Glomerular endothelial cell (primary cell): ENCODE measurements at regions not wholly inside any gene's neighbourhood (a gene's known extent, or its start where the extent isn't known, plus 50 kb on each side); places are given as distances from the start of the nearest gene placed in this dataset.

Experiments used
- DNase-seq: peaks from one replicate; pipeline ENCODE4 v3.0.0-alpha.2; 2011; ENCODE audit warnings: low read depth, low spot score; ENCODE audit errors: extremely low read depth

DNA sequence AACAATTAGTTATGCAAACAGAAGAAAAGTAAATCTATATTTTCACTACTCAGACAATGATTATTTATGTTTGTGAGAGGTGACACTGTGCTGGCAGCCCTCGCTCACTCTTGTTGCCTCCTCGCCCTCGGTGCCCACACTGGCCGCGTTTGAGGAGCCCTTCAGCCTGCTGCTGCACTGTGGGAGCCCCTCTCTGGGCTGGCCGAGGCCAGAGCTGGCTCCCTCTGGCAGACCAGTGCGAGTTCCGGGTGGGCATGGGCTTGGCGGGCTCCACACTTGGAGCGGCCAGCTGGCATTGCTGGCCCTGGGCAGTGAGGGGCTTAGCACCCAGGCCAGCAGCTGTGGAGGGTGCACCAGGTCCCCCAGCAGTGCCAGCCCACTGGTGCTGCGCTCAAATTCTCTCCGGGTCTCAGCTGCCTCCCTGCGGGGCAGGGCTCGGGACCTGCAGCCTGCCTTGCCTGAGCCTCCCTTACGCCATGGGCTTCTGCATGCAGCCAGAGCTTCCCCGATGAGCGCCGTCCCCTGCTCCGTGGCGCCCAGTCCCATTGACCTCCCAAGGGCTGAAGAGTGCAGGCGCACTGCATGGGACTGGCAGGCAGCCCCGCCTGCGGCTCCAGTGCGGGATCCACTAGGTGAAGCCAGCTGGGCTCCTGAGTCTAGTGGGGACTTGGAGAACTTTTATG is 902.6 kb downstream of the PDHA2 start:
- no peak for DNase-seq

DNA sequence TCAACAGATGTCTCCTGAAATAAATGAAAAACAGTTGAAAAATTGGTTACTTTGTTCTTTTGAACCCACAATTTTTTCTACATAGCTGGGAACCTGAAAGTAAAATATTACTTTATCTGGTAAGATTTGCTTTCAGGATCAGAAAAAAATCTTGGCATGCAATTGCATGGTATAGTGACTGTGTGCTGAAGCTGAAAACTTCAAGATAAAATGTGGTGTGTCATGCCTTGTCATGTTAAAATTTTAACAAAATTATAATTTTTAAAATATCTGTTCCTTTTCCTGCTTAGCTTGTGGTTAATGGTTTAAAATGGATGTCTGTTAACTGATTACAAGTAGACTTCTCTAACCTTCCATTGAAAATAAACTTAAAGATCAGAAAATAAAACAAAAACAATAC is 904.8 kb downstream of the PDHA2 start:
- no peak for DNase-seq

GRCh38 chr4:96753216-96753615 is 913.3 kb downstream of the PDHA2 start:
- no peak for DNase-seq

- no peak for DNase-seq
Observed at GRCh38 chr4:96755569-96756484, 915.9 kb downstream of the PDHA2 start.

- no peak for DNase-seq
Observed at GRCh38 chr4:96756584-96756983, 916.7 kb downstream of the PDHA2 start.

DNA sequence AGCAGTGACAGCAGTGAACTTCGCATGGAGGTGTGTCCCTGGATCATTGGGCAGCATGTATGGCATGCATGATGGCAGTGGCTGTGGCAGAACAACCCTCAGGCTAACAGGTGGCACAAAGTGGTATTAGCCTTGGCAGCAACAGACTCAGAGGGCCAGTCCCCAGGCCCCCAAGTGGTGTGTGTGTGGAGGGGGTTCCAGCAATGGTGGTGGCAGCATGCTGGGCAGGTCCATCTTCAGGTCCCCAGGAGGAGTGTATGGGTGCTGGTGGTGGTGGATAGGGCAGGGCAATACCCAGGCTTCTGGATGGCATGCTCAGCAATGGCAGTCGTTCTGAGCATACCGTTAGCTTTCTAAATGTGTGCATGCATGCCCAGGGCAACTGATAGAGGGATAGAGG is 923.7 kb downstream of the PDHA2 start:
- DNase-seq = no peak

DNA sequence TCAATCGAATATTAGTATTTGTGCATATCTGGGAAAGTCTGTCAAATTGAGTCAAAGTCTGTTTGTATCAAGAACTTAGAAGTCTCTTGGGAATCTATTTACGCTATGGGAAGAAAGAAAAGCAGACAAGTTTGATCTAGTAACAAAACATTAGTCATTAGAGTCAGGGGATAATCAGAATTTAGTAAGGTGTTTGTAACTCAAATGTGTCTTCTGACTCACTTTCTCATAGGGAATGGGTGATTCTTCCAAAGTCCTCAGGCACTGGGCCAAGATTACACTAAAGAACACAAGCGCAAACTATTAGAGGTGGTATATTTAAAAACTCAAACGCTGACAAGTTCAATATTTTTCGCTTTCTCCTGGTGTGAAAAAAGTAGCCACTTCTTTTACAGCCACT is 926.5 kb downstream of the PDHA2 start:
- no peak for DNase-seq

GRCh38 chr4:96767815-96768480 is 928.1 kb downstream of the PDHA2 start:
- no peak for DNase-seq

DNA sequence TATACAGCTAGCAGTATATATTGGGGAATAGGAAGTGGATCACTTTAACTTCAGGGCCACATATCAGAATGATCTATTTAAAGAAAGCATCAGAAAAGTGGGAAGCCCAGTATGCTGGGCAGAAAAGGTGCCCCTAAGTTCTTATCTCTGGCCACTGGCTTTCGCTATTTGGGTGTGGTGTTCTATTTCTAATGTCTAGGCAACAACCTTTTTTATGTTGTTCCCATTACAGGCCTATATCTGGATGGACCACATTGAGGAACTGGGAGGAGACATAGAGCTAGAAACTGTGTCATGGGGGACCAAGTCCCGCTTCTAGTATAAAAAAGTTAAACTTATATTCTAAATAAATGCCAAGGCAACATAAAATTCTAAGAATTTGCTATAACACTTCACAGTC is 935.6 kb downstream of the PDHA2 start:
- DNase-seq = no peak

- DNase-seq = no peak
Observed at GRCh38 chr4:96776920-96777527, 937.1 kb downstream of the PDHA2 start.

DNA sequence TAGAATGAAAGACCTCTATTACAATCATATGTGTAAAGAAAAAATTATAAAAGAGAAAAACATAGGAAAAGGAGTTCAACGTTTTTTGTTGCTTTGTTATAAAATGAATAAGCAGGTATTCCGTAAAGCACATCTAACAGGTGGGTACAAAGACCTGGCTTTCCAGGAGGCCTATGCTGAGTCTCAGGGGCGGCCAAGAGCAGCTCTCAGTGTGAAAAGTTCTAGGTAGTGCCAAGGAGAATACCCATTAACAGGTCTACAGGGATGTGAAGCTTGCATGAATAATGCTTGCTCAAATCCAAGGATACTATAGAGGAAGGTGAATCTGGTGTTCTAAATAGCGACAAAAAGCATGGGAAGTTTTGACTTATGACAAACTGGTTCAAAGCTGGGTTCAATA is 944.4 kb downstream of the PDHA2 start:
- DNase-seq = no peak

DNA sequence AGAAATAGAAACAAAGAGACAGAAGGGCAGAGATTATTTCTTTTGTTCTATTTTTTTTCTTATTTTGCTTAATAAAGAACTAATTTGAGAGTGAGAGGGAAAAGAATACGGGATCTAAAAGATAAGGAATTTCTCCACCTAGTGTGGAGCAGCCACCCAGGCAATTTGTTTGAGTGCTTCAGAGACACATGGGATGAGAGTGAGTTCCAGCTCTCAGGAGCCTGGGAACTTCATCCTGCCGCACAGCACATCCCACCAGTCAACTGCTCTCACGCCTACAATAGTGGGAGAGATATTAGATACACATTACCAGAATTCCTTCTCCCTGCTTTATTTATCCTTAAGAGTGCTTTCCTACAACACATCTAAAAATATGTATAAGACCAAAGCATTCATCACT is 946.4 kb downstream of the PDHA2 start:
- DNase-seq = no peak

DNA sequence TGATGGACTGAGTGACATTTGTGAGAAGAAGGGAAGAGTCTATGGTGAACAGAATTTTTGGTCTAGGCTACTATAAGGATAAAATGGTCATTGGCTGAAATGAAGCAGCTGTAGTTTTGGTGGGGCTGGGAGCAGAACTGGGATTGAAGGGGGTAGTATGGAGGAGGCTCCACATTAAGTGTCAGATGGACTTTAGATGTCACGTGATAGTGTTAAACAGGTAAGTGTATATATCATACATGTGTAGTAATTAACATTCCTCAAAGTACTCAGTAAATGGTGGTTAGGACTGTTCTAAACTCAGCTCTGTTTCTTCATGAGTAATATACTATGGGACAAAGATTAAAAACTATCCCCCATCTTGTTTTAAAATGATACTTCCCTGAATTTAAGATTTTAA is 947.9 kb downstream of the PDHA2 start:
- DNase-seq = no peak

DNA sequence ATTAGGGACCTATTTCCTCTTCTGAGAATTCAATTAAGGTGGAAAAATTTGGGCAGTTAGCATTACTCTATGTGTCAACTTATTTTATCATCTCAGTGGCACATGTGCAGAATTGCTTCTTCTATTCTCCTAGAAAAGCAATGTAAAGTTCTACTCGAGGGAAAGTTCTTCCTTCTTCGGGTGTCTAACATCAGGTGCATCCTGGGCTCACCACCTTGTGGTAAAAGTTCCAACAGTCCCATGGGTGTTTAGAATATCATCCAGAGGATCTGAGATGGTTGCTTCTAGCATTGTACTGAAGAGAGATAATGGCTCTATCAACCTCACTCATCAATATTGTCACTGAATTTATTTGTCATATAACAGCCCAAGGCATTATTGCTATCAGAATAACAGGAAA is 969.7 kb downstream of the PDHA2 start:
- DNase-seq = no peak

GRCh38 chr4:96827086-96827485 is 987.2 kb downstream of the PDHA2 start:
- no peak for DNase-seq

- no peak for DNase-seq
Observed at GRCh38 chr4:96833831-96834230, 993.9 kb downstream of the PDHA2 start.

GRCh38 chr4:96835991-96836390 is 996.1 kb downstream of the PDHA2 start:
- no peak for DNase-seq

DNA sequence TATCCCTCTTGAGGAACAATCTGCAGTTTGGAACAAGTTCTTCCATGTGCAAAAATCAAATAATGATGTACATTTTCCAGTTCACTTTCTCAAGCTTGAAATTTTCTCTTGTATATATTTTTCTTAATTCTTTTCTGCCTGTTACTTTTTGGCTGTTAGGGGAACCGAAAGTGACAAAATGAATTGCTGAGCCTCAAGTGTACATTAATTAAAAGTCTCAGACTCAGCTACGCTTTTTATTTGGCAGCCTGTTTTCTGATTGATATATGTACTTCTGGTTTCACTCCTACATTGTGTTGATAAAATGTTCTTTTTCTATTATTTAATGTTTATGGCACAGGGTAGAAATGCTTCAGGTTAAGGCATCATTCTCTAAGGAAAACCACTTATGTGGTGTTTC is 999.5 kb downstream of the PDHA2 start:
- no peak for DNase-seq

GRCh38 chr4:96841801-96842200 is 1001.9 kb downstream of the PDHA2 start:
- no peak for DNase-seq

DNA sequence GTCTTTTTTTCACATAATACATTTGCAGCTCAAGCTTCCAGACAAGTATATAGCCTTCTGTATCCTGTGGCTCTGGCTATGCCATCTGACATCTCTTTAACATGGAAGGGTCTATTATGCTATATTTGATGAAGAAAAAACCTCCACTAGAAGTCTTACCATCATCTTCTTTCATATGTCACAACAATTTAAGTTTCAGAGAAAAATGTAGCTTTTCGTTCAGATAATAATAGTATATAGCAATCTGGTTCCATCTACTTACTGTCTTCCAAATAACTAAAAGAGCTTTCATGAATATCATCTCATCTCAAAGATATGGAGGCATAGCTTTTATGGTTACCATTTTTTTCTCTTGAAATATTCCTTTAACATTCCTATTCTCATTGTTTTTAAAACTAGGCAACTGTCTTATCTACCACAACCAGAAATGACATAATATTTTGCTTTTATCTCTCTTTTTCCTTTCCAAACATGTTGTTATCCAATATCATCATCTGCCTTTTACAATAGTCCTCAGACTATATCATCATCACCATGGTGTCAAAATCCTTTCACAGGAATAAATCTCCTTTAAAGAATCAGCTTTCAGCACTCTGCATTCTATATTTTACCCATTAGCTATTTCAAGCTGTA is 1005.1 kb downstream of the PDHA2 start:
- DNase-seq = no peak

- no peak for DNase-seq
Observed at GRCh38 chr4:96845819-96846218, 1005.9 kb downstream of the PDHA2 start.
